OCI-LY1 (cell line): ENCODE measurements at regions not wholly inside any gene's neighbourhood (a gene's known extent, or its start where the extent isn't known, plus 50 kb on each side); places are given as distances from the start of the nearest gene placed in this dataset.

Experiments
- H2AFZ ChIP-seq: fragments of 200-600 bp; sonication (generic), shearing (Covaris generic); 2 replicates; pipeline ENCODE4 v1.6.0; 2014; ENCODE audit warnings: antibody characterized with exemption, mild to moderate bottlenecking, low read length
- H3F3A ChIP-seq: fragments of 200-600 bp; sonication (generic), shearing (Covaris generic); 2 replicates; pipeline ENCODE4 v1.6.0; 2014; ENCODE audit warnings: mild to moderate bottlenecking, antibody characterized with exemption, low read length, moderate library complexity; ENCODE audit not compliant: insufficient read depth
- H3K27ac ChIP-seq: fragments of 200-600 bp; sonication (generic); 2 replicates; pipeline ENCODE4 v1.5.1; 2014; ENCODE audit warnings: low read length, mixed run types, mild to moderate bottlenecking, low read depth; ENCODE audit not compliant: poor library complexity, severe bottlenecking
- H3K27me3 ChIP-seq: fragments of 200-600 bp; sonication (generic); 2 replicates; pipeline ENCODE4 v1.6.0; 2014; ENCODE audit warnings: antibody characterized with exemption, mild to moderate bottlenecking, low read length, moderate library complexity; ENCODE audit not compliant: insufficient read depth
- H3K36me3 ChIP-seq: fragments of 200-600 bp; sonication (generic); 2 replicates; pipeline ENCODE4 v1.6.1; 2014; ENCODE audit warnings: mild to moderate bottlenecking, antibody characterized with exemption, low read length, moderate library complexity, mixed read lengths; ENCODE audit not compliant: insufficient read depth
- H3K4me1 ChIP-seq: fragments of 200-600 bp; sonication (generic); 2 replicates; pipeline ENCODE4 v1.5.1; 2014; ENCODE audit warnings: mild to moderate bottlenecking, low read length, moderate library complexity; ENCODE audit not compliant: insufficient read depth, severe bottlenecking
- H3K4me2 ChIP-seq: fragments of 200-600 bp; sonication (generic), shearing (Covaris generic); 2 replicates; pipeline ENCODE4 v1.6.1; 2014; ENCODE audit warnings: low read length
- H3K4me3 ChIP-seq: fragments of 200-600 bp; sonication (generic); 2 replicates; pipeline ENCODE4 v1.5.1; 2014; ENCODE audit warnings: low read length, low read depth, mild to moderate bottlenecking, mixed read lengths; ENCODE audit not compliant: poor library complexity, severe bottlenecking
- H3K79me2 ChIP-seq: fragments of 200-600 bp; shearing (Covaris generic); 2 replicates; pipeline ENCODE4 v1.6.1; 2016; ENCODE audit warnings: mixed run types, low read length, mixed read lengths; ENCODE audit not compliant: insufficient read depth
- H3K9ac ChIP-seq: fragments of 200-600 bp; sonication (generic), shearing (Covaris generic); 2 replicates; pipeline ENCODE4 v1.6.1; 2014; ENCODE audit warnings: mild to moderate bottlenecking, low read length, mixed read lengths
- H3K9me2 ChIP-seq: fragments of 200-600 bp; sonication (generic), shearing (Covaris generic); 2 replicates; pipeline ENCODE4 v1.6.1; 2014; ENCODE audit warnings: low read depth, mild to moderate bottlenecking, low read length, mixed read lengths
- H3K9me3 ChIP-seq: fragments of 200-600 bp; shearing (Covaris generic); 2 replicates; pipeline ENCODE4 v1.6.1; 2014; ENCODE audit warnings: low read length, mixed read lengths
- H4K20me1 ChIP-seq: fragments of 200-600 bp; sonication (generic), shearing (Covaris generic); 2 replicates; pipeline ENCODE4 v1.6.0; 2016; ENCODE audit warnings: mild to moderate bottlenecking, low read length; ENCODE audit not compliant: insufficient read depth
- EZH2 ChIP-seq: fragments of 200-600 bp; sonication (generic), shearing (Covaris generic); IDR thresholded peaks from 2 replicates; pipeline ENCODE4 v1.8.0; 2017; ENCODE audit warnings: borderline replicate concordance, mixed run types, mild to moderate bottlenecking, antibody characterized with exemption, low read length, moderate library complexity, mixed read lengths
- TF ChIP-seq, protein P1 (sequence below): fragments of 200-600 bp; sonication (generic), shearing (Covaris generic); IDR thresholded peaks from 2 replicates; pipeline ENCODE4 v1.5.1; 2017; ENCODE audit warnings: mild to moderate bottlenecking, antibody characterized with exemption, low read length, moderate library complexity, mixed read lengths

- no peaks in the 10 kb centered on the region for H4K20me1 ChIP-seq
- H3K27me3 ChIP-seq, result no peaks in the 10 kb centered on the region
- H3K36me3 ChIP-seq, result no peaks in the 10 kb centered on the region
- H3K27ac ChIP-seq, result no peak overlapping the region
- H3K4me1 ChIP-seq, result no peaks in the 10 kb centered on the region
- no peaks in the 10 kb centered on the region for H3F3A ChIP-seq
- no peaks in the 10 kb centered on the region for H3K79me2 ChIP-seq
- no peak overlapping the region for H3K4me3 ChIP-seq
- no peak overlapping the region for H3K4me2 ChIP-seq
- H2AFZ ChIP-seq, result no peak overlapping the region
- H3K9me3 ChIP-seq, result no peaks in the 10 kb centered on the region
- H3K9me2 ChIP-seq, result no peaks in the 10 kb centered on the region
- H3K9ac ChIP-seq, result no peak overlapping the region
- TF ChIP-seq, protein P1, sequence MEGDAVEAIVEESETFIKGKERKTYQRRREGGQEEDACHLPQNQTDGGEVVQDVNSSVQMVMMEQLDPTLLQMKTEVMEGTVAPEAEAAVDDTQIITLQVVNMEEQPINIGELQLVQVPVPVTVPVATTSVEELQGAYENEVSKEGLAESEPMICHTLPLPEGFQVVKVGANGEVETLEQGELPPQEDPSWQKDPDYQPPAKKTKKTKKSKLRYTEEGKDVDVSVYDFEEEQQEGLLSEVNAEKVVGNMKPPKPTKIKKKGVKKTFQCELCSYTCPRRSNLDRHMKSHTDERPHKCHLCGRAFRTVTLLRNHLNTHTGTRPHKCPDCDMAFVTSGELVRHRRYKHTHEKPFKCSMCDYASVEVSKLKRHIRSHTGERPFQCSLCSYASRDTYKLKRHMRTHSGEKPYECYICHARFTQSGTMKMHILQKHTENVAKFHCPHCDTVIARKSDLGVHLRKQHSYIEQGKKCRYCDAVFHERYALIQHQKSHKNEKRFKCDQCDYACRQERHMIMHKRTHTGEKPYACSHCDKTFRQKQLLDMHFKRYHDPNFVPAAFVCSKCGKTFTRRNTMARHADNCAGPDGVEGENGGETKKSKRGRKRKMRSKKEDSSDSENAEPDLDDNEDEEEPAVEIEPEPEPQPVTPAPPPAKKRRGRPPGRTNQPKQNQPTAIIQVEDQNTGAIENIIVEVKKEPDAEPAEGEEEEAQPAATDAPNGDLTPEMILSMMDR, result no peak
- no peak for TF ChIP-seq EZH2
These were observed 783.3 kb upstream of the ARRDC4 start for GRCh38 chr15:97177151-97177577.

GRCh38 chr15:97182581-97182980 is 777.9 kb upstream of the ARRDC4 start:
- Histone ChIP-seq H3K4me1 (no peaks in the 10 kb centered on the region), H3F3A (no peaks in the 10 kb centered on the region), H3K36me3 (no peaks in the 10 kb centered on the region), H3K4me2 (no peak overlapping the region), H3K4me3 (no peak overlapping the region), H3K27me3 (no peaks in the 10 kb centered on the region), H3K9me2 (no peaks in the 10 kb centered on the region), H3K9ac (no peak overlapping the region), H4K20me1 (no peaks in the 10 kb centered on the region), H3K27ac (no peak overlapping the region), H3K79me2 (no peaks in the 10 kb centered on the region), H3K9me3 (no peaks in the 10 kb centered on the region), H2AFZ (no peak overlapping the region)
- no peak for TF ChIP-seq EZH2
- TF ChIP-seq, protein P1, result no peak

DNA sequence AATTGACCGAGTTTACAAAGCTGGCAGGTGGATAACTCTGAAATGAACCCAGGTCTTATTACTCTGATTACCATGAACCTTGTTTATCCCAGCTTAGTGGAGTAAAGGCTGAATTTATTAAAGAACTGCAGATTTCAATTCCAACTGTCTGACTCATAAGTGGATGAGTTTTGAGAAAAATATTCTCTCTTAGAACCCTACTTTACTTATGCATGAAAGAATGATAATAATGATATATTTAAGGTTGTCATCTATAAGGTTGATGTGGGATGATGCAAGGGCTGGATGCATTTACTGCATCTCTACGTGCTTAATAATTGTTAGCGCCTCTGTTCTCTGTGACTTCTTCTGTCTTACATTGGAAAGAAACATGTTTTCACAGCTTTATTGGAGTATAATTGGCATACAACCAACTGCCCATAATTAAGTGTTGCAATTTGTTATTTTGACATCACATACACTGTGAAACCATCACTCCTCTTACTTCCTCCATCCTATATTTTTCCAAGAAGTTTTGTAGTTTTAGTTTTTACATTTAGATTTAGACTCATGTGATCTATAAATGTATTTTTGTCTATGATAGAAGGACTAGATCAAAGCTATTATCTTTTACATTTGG is 771.2 kb upstream of the ARRDC4 start:
- no peaks in the 10 kb centered on the region for H3F3A ChIP-seq
- H3K27me3 ChIP-seq, result no peaks in the 10 kb centered on the region
- H2AFZ ChIP-seq, result no peak overlapping the region
- no peak overlapping the region for H3K4me2 ChIP-seq
- H3K9ac ChIP-seq, result no peak overlapping the region
- H3K4me3 ChIP-seq, result no peak overlapping the region
- no peaks in the 10 kb centered on the region for H3K9me3 ChIP-seq
- H3K27ac ChIP-seq, result no peak overlapping the region
- H3K9me2 ChIP-seq, result no peaks in the 10 kb centered on the region
- TF ChIP-seq EZH2, result no peak
- TF ChIP-seq, protein P1, result no peak
- no peaks in the 10 kb centered on the region for H3K79me2 ChIP-seq
- no peaks in the 10 kb centered on the region for H3K36me3 ChIP-seq
- no peaks in the 10 kb centered on the region for H3K4me1 ChIP-seq
- H4K20me1 ChIP-seq, result no peaks in the 10 kb centered on the region
